ENCODE measurements at regions not wholly inside any gene's neighbourhood (a gene's known extent, or its start where the extent isn't known, plus 50 kb on each side); places are given as distances from the start of the nearest gene placed in this dataset.

- no peak for DNase-seq
These were observed 359.8 kb upstream of the ZNF608 start for GRCh38 chr5:125106271-125106670.

GRCh38 chr5:125106881-125107280, 360.4 kb upstream of the ZNF608 start:
- DNase-seq = no peak

- DNase-seq = no peak
These were observed 362.9 kb upstream of the ZNF608 start for GRCh38 chr5:125109293-125109692.

GRCh38 chr5:125109816-125110215, 363.4 kb upstream of the ZNF608 start:
- DNase-seq = no peak

- no peak for DNase-seq
These were observed 365.8 kb upstream of the ZNF608 start for GRCh38 chr5:125112196-125112595.

- no peak for DNase-seq
These were observed 366.9 kb upstream of the ZNF608 start for GRCh38 chr5:125113328-125113727.

GRCh38 chr5:125115195-125115525, 368.7 kb upstream of the ZNF608 start:
- DNase-seq = no peak

GRCh38 chr5:125117566-125117965, 371.1 kb upstream of the ZNF608 start:
- no peak for DNase-seq

GRCh38 chr5:125120012-125120411, 373.6 kb upstream of the ZNF608 start:
- no peak for DNase-seq

- DNase-seq = no peak
These were observed 378.8 kb upstream of the ZNF608 start for GRCh38 chr5:125125031-125125823.

GRCh38 chr5:125126050-125126449, 379.6 kb upstream of the ZNF608 start:
- DNase-seq = no peak

GRCh38 chr5:125129151-125129806, 382.8 kb upstream of the ZNF608 start:
- no peak for DNase-seq

- no peak for DNase-seq
These were observed 384.2 kb upstream of the ZNF608 start for GRCh38 chr5:125130591-125130990.

- no peak for DNase-seq
These were observed 388.0 kb upstream of the ZNF608 start for GRCh38 chr5:125134216-125135081.

GRCh38 chr5:125137535-125137934, 391.1 kb upstream of the ZNF608 start:
- DNase-seq = no peak

GRCh38 chr5:125138266-125138665, 391.8 kb upstream of the ZNF608 start:
- DNase-seq = no peak

- no peak for DNase-seq
These were observed 393.2 kb upstream of the ZNF608 start for GRCh38 chr5:125139590-125139989.

GRCh38 chr5:125140220-125140619, 393.8 kb upstream of the ZNF608 start:
- no peak for DNase-seq

GRCh38 chr5:125140855-125141254, 394.4 kb upstream of the ZNF608 start:
- no peak for DNase-seq

GRCh38 chr5:125142458-125142857, 396.0 kb upstream of the ZNF608 start:
- DNase-seq = no peak

GRCh38 chr5:125143011-125143410, 396.6 kb upstream of the ZNF608 start:
- DNase-seq = no peak

- no peak for DNase-seq
These were observed 401.6 kb upstream of the ZNF608 start for GRCh38 chr5:125148076-125148475.

- DNase-seq = no peak
These were observed 402.3 kb upstream of the ZNF608 start for GRCh38 chr5:125148706-125149105.

- DNase-seq = no peak
These were observed 402.7 kb upstream of the ZNF608 start for GRCh38 chr5:125149110-125149509.

Data from effector CD4-positive, alpha-beta T cell (primary cell).